Body of pancreas (tissue), 4 donors: ENCODE measurements at regions not wholly inside any gene's neighbourhood (a gene's known extent, or its start where the extent isn't known, plus 50 kb on each side); places are given as distances from the start of the nearest gene placed in this dataset.

Experiments used
- CTCF ChIP-seq, 7 experiments: fragments of 450-650 bp in 4 of 7; fragments of 200-600 bp in 3 of 7; sonication (generic) in 3 of 7; IDR thresholded peaks; one replicate each; pipeline ENCODE4 v1.5.1; 2016 to 2019; ENCODE audit warnings: antibody characterized with exemption in 7 of 7
- POLR2A ChIP-seq, 3 donors: fragments of 450-650 bp; IDR thresholded peaks; one replicate each; pipeline ENCODE4 v1.6.1; 2016; ENCODE audit warnings: antibody characterized with exemption in 3 of 3, mild to moderate bottlenecking in 2 of 3

- TF ChIP-seq CTCF (IDR thresholded peaks at IDR 0.05) (no peak), POLR2A (IDR thresholded peaks at IDR 0.05) (no peak)
Observed at GRCh38 chr10:83517456-83517855, 621.9 kb upstream of the GHITM start.
